ENCODE measurements at regions not wholly inside any gene's neighbourhood (a gene's known extent, or its start where the extent isn't known, plus 50 kb on each side); places are given as distances from the start of the nearest gene placed in this dataset.

DNA sequence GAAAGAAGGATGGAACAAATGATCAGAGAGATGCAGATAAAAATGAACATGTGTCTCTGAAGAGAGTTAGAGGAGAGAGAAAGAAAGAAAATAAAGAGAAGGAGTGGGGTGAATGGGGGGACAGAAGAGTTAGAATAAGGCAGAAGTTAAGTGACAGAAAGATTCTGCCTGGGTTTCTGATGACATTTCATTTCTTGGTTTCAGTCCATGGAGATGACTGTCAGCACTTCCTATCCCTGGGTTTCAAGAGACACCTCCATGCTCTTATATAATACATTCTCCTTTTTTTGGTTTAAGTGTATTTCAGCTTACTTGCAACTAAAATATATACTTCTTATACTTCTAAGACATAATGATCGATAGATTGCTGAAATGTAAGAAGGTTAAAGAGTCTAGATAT is 213.0 kb upstream of the IL12B start:
- FAIRE-seq (no peak), ATAC-seq (no peak), DNase-seq (ENCODE audit: low read depth, low spot score) (no peak)
- H3K9ac ChIP-seq (ENCODE audit: control insufficient read depth, insufficient read depth, low read length): no peak overlapping the region
- H3K36me3 ChIP-seq (ENCODE audit: control insufficient read depth in 2 of 2, insufficient read depth in 2 of 2, low read length in 1 of 2): no peaks in the 10 kb centered on the region
- no peaks in the 10 kb centered on the region for H3K27me3 ChIP-seq (replicated peaks in 1 of 2; ENCODE audit: control insufficient read depth in 2 of 2, insufficient read depth in 2 of 2, low read length in 1 of 2)
- in situ Hi-C loops (cut with MboI) (no loop called here), intact Hi-C loops (cut with micrococcal nuclease; ENCODE audit: unreplicated experiment) (loop anchor here (10.0 kb wide), 1 partner anchor 231 kb away; no protein-coding TSS in a partner anchor)
- no peak overlapping the region for H3K27ac ChIP-seq (ENCODE audit: control insufficient read depth, insufficient read depth)
- SMC1A ChIA-PET (ENCODE audit: uncharacterized antibody, unreplicated experiment): no interaction called here
- POLR2A ChIA-PET: no interaction called here
- RAD21 ChIA-PET (ENCODE audit: unreplicated experiment): no interaction called here
- no TSS peak for BruUV-seq (replicated peaks)
- no peaks in the 10 kb centered on the region for H3K79me2 ChIP-seq (ENCODE audit: control insufficient read depth, insufficient read depth, low read length)
- no peaks in the 10 kb centered on the region for H3K4me1 ChIP-seq (ENCODE audit: control insufficient read depth, insufficient read depth, low read length)
- no peaks in the 10 kb centered on the region for H4K20me1 ChIP-seq (ENCODE audit: control insufficient read depth, insufficient read depth)
- H3K4me3 ChIP-seq: no peak overlapping the region
- CTCF ChIA-PET: interaction anchor here (0.7 kb wide), 1 partner anchor 12 kb away, joined by 3 read pairs; no protein-coding TSS in a partner anchor
- no peak overlapping the region for H3K4me2 ChIP-seq (ENCODE audit: control insufficient read depth, insufficient read depth)
- no peak overlapping the region for H2AFZ ChIP-seq (ENCODE audit: control insufficient read depth, low read depth, low read length)
- 63% methylated on average over 1 of the region's 1 CpG for WGBS (ENCODE audit: insufficient coverage, insufficient replicate concordance, low lambda C conversion rate, missing lambda C conversion rate)
- H3K9me3 ChIP-seq (replicated peaks; ENCODE audit: control insufficient read depth, insufficient read depth, low read length): no peaks in the 10 kb centered on the region; the same call in 2 of the 3 replicates
- TF ChIP-seq CBFB (IDR thresholded peaks at IDR 0.05; ENCODE audit: low read depth) (no peak), SMC3 (IDR thresholded peaks at IDR 0.05; ENCODE audit: borderline replicate concordance, low read length) (no peak), POLR2AphosphoS2 (IDR thresholded peaks at IDR 0.05; ENCODE audit: low read depth, low read length) (no peak), NRF1 (conservative IDR thresholded peaks at IDR 0.05; ENCODE audit: low read depth, low read length) (no peak), ZZZ3 (IDR thresholded peaks at IDR 0.05; ENCODE audit: control insufficient read depth, insufficient read length, low read depth) (no peak), YBX1 (IDR thresholded peaks at IDR 0.05) (no peak), ZNF24 (IDR thresholded peaks at IDR 0.05) (no peak), CHD1 (IDR thresholded peaks at IDR 0.05; ENCODE audit: low read depth, low read length) (no peak), YY1 (IDR thresholded peaks at IDR 0.05; ENCODE audit: low read depth, low read length) (no peak)
- TF ChIP-seq, protein P1, sequence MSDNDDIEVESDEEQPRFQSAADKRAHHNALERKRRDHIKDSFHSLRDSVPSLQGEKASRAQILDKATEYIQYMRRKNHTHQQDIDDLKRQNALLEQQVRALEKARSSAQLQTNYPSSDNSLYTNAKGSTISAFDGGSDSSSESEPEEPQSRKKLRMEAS (IDR thresholded peaks at IDR 0.05; ENCODE audit: low read depth, low read length): no peak
- TF ChIP-seq, protein P2, sequence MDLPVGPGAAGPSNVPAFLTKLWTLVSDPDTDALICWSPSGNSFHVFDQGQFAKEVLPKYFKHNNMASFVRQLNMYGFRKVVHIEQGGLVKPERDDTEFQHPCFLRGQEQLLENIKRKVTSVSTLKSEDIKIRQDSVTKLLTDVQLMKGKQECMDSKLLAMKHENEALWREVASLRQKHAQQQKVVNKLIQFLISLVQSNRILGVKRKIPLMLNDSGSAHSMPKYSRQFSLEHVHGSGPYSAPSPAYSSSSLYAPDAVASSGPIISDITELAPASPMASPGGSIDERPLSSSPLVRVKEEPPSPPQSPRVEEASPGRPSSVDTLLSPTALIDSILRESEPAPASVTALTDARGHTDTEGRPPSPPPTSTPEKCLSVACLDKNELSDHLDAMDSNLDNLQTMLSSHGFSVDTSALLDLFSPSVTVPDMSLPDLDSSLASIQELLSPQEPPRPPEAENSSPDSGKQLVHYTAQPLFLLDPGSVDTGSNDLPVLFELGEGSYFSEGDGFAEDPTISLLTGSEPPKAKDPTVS (IDR thresholded peaks at IDR 0.05; ENCODE audit: low read depth, low read length): no peak
- TF ChIP-seq, protein P3, sequence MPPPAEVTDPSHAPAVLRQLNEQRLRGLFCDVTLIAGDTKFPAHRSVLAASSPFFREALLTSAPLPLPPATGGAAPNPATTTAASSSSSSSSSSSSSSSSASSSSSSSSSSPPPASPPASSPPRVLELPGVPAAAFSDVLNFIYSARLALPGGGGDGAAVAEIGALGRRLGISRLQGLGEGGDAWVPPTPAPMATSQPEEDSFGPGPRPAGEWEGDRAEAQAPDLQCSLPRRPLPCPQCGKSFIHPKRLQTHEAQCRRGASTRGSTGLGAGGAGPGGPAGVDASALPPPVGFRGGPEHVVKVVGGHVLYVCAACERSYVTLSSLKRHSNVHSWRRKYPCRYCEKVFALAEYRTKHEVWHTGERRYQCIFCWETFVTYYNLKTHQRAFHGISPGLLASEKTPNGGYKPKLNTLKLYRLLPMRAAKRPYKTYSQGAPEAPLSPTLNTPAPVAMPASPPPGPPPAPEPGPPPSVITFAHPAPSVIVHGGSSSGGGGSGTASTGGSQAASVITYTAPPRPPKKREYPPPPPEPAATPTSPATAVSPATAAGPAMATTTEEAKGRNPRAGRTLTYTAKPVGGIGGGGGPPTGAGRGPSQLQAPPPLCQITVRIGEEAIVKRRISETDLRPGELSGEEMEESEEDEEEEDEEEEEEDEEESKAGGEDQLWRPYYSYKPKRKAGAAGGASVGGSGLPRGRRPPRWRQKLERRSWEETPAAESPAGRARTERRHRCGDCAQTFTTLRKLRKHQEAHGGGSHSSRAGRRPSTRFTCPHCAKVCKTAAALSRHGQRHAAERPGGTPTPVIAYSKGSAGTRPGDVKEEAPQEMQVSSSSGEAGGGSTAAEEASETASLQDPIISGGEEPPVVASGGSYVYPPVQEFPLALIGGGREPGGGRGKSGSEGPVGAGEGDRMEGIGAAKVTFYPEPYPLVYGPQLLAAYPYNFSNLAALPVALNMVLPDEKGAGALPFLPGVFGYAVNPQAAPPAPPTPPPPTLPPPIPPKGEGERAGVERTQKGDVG (CRISPR knock-in tag; IDR thresholded peaks at IDR 0.05): no peak
- TF ChIP-seq, protein P4, sequence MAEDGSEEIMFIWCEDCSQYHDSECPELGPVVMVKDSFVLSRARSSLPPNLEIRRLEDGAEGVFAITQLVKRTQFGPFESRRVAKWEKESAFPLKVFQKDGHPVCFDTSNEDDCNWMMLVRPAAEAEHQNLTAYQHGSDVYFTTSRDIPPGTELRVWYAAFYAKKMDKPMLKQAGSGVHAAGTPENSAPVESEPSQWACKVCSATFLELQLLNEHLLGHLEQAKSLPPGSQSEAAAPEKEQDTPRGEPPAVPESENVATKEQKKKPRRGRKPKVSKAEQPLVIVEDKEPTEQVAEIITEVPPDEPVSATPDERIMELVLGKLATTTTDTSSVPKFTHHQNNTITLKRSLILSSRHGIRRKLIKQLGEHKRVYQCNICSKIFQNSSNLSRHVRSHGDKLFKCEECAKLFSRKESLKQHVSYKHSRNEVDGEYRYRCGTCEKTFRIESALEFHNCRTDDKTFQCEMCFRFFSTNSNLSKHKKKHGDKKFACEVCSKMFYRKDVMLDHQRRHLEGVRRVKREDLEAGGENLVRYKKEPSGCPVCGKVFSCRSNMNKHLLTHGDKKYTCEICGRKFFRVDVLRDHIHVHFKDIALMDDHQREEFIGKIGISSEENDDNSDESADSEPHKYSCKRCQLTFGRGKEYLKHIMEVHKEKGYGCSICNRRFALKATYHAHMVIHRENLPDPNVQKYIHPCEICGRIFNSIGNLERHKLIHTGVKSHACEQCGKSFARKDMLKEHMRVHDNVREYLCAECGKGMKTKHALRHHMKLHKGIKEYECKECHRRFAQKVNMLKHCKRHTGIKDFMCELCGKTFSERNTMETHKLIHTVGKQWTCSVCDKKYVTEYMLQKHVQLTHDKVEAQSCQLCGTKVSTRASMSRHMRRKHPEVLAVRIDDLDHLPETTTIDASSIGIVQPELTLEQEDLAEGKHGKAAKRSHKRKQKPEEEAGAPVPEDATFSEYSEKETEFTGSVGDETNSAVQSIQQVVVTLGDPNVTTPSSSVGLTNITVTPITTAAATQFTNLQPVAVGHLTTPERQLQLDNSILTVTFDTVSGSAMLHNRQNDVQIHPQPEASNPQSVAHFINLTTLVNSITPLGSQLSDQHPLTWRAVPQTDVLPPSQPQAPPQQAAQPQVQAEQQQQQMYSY (CRISPR knock-in tag; IDR thresholded peaks at IDR 0.05): no peak
- TF ChIP-seq, protein P5, sequence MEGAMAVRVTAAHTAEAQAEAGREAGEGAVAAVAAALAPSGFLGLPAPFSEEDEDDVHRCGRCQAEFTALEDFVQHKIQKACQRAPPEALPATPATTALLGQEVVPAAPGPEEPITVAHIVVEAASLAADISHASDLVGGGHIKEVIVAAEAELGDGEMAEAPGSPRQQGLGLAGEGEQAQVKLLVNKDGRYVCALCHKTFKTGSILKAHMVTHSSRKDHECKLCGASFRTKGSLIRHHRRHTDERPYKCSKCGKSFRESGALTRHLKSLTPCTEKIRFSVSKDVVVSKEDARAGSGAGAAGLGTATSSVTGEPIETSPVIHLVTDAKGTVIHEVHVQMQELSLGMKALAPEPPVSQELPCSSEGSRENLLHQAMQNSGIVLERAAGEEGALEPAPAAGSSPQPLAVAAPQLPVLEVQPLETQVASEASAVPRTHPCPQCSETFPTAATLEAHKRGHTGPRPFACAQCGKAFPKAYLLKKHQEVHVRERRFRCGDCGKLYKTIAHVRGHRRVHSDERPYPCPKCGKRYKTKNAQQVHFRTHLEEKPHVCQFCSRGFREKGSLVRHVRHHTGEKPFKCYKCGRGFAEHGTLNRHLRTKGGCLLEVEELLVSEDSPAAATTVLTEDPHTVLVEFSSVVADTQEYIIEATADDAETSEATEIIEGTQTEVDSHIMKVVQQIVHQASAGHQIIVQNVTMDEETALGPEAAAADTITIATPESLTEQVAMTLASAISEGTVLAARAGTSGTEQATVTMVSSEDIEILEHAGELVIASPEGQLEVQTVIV (IDR thresholded peaks at IDR 0.05; ENCODE audit: borderline replicate concordance, partially characterized antibody): no peak

All from GM12878 (cell line).